Bronchial epithelial cell (primary cell): ENCODE measurements at regions not wholly inside any gene's neighbourhood (a gene's known extent, or its start where the extent isn't known, plus 50 kb on each side); places are given as distances from the start of the nearest gene placed in this dataset.

ENCODE experiments used
- DNase-seq: peaks from one replicate; pipeline ENCODE4 v3.0.0-alpha.2; 2010; ENCODE audit warnings: low read depth
- FAIRE-seq: peaks from 2 replicates; lab custom pipeline; 2011; peaks lifted over from hg19 to GRCh38; lab: Jason Lieb, UNC
- H3K27me3 ChIP-seq: 2 replicates; pipeline ENCODE4 v1.5.1; 2011; ENCODE audit warnings: low read length; ENCODE audit not compliant: control insufficient read depth, insufficient read depth
- H3K36me3 ChIP-seq: 2 replicates; pipeline ENCODE4 v1.5.1; 2011; ENCODE audit warnings: low read length; ENCODE audit not compliant: control insufficient read depth, insufficient read depth
- H3K4me3 ChIP-seq: 2 replicates; pipeline ENCODE4 v1.5.1; 2011; ENCODE audit warnings: mild to moderate bottlenecking, low read depth, low read length, control low read depth
- CTCF ChIP-seq: IDR thresholded peaks from 2 replicates; pipeline ENCODE4 v1.5.1; 2011; ENCODE audit warnings: mild to moderate bottlenecking, moderate library complexity, low read length, control low read depth, inconsistent platforms; ENCODE audit not compliant: insufficient read depth, severe bottlenecking

- DNase-seq (no peak), FAIRE-seq (no peak)
- no peak for TF ChIP-seq CTCF
- Histone ChIP-seq H3K36me3 (no peaks in the 10 kb centered on the region), H3K4me3 (no peak overlapping the region), H3K27me3 (no peaks in the 10 kb centered on the region)
Observed at GRCh38 chr18:57242285-57242684, 95.4 kb downstream of the BOD1L2 start.

GRCh38 chr18:57243624-57244179, 96.8 kb downstream of the BOD1L2 start:
- no peak for FAIRE-seq
- H3K27me3 ChIP-seq: no peaks in the 10 kb centered on the region

GRCh38 chr18:57249179-57249578, 102.3 kb downstream of the BOD1L2 start:
- no peak for FAIRE-seq
- no peak for DNase-seq
- TF ChIP-seq CTCF: no peak
- no peak overlapping the region for H3K4me3 ChIP-seq
- H3K36me3 ChIP-seq: no peaks in the 10 kb centered on the region
- no peaks in the 10 kb centered on the region for H3K27me3 ChIP-seq

More at GRCh38 chr18:57243624-57244179, 96.8 kb downstream of the BOD1L2 start:
- DNase-seq: no peak
- Histone ChIP-seq H3K36me3 (no peaks in the 10 kb centered on the region), H3K4me3 (no peak overlapping the region)
- no peak for TF ChIP-seq CTCF

GRCh38 chr18:57249883-57250282, 102.5 kb upstream of the ST8SIA3 start:
- FAIRE-seq (no peak), DNase-seq (no peak)
- no peaks in the 10 kb centered on the region for H3K36me3 ChIP-seq
- no peak for TF ChIP-seq CTCF
- H3K27me3 ChIP-seq: no peaks in the 10 kb centered on the region
- H3K4me3 ChIP-seq: no peak overlapping the region

GRCh38 chr18:57251747-57252146, 100.6 kb upstream of the ST8SIA3 start:
- H3K36me3 ChIP-seq: no peaks in the 10 kb centered on the region
- H3K27me3 ChIP-seq: no peaks in the 10 kb centered on the region
- no peak for DNase-seq
- FAIRE-seq: no peak
- no peak overlapping the region for H3K4me3 ChIP-seq
- TF ChIP-seq CTCF: no peak

GRCh38 chr18:57253903-57254302, 98.5 kb upstream of the ST8SIA3 start:
- H3K4me3 ChIP-seq: no peak overlapping the region
- H3K36me3 ChIP-seq: no peaks in the 10 kb centered on the region
- DNase-seq (no peak), FAIRE-seq (no peak)
- H3K27me3 ChIP-seq: no peaks in the 10 kb centered on the region
- TF ChIP-seq CTCF: no peak
